ENCODE measurements at regions not wholly inside any gene's neighbourhood (a gene's known extent, or its start where the extent isn't known, plus 50 kb on each side); places are given as distances from the start of the nearest gene placed in this dataset.

- TF ChIP-seq, protein P1, sequence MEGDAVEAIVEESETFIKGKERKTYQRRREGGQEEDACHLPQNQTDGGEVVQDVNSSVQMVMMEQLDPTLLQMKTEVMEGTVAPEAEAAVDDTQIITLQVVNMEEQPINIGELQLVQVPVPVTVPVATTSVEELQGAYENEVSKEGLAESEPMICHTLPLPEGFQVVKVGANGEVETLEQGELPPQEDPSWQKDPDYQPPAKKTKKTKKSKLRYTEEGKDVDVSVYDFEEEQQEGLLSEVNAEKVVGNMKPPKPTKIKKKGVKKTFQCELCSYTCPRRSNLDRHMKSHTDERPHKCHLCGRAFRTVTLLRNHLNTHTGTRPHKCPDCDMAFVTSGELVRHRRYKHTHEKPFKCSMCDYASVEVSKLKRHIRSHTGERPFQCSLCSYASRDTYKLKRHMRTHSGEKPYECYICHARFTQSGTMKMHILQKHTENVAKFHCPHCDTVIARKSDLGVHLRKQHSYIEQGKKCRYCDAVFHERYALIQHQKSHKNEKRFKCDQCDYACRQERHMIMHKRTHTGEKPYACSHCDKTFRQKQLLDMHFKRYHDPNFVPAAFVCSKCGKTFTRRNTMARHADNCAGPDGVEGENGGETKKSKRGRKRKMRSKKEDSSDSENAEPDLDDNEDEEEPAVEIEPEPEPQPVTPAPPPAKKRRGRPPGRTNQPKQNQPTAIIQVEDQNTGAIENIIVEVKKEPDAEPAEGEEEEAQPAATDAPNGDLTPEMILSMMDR (IDR thresholded peaks at IDR 0.05; ENCODE audit: extremely low read depth, missing control alignments), result no peak
- no peak for DNase-seq (ENCODE audit: low spot score)
Measured at GRCh38 chr20:18999086-18999485, 185.5 kb downstream of the SCP2D1 start.

GRCh38 chr20:19000078-19000477, 186.5 kb downstream of the SCP2D1 start:
- TF ChIP-seq, protein P1 (IDR thresholded peaks at IDR 0.05; ENCODE audit: extremely low read depth, missing control alignments), result no peak
- no peak for DNase-seq (ENCODE audit: low spot score)

GRCh38 chr20:19001177-19001576, 187.6 kb downstream of the SCP2D1 start:
- DNase-seq (ENCODE audit: low spot score), result no peak
- TF ChIP-seq, protein P1 (IDR thresholded peaks at IDR 0.05; ENCODE audit: extremely low read depth, missing control alignments), result no peak

GRCh38 chr20:19003366-19004336, 190.1 kb downstream of the SCP2D1 start:
- no peak for DNase-seq (ENCODE audit: low spot score)
- TF ChIP-seq, protein P1 (IDR thresholded peaks at IDR 0.05; ENCODE audit: extremely low read depth, missing control alignments), result no peak

DNA sequence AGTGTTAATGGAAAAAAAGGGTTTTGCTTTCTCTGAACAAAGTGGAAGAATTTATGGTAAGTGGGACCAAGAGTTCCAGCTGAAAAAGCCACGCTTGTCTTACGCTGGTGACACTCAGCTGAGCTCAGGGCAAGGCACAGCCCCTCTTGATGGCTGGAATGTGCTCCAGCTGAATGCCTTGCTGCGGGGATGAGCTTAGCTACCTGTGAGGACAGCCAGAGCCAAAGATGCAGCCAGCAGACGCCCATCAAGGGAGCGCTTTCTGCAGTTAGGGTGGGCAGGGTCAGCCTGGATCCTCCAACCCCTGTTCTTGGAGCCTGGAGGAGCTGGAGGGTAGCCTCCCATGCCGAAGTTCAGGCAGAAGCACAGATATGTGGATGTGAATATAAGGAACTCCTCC, 191.4 kb downstream of the SCP2D1 start:
- no peak for DNase-seq (ENCODE audit: low spot score)
- TF ChIP-seq, protein P1 (IDR thresholded peaks at IDR 0.05; ENCODE audit: extremely low read depth, missing control alignments), result no peak

DNA sequence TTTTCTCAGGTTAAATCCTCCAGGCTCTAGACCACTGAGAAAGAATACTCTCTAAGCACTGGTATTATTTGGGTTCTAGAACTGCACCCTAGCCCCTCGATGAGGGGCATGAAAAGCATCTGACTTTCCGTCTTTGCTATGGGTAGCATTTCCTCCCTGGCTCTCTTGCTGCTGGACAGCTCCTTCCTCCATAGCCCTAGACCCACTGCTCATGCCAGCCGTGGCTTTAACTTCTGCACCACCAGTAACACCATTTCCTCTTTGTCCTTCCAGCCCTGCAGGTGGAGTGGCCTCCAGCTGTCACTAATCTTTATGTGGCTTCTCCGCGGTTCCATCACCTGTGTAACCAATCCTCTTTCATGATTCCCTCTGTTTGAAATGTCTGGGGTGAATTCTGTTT, 194.9 kb downstream of the SCP2D1 start:
- DNase-seq (ENCODE audit: low spot score), result no peak
- TF ChIP-seq, protein P1 (IDR thresholded peaks at IDR 0.05; ENCODE audit: extremely low read depth, missing control alignments), result no peak

- TF ChIP-seq, protein P1 (IDR thresholded peaks at IDR 0.05; ENCODE audit: extremely low read depth, missing control alignments), result no peak
- DNase-seq (ENCODE audit: low spot score), result no peak
Measured at GRCh38 chr20:19009081-19009688, 195.6 kb downstream of the SCP2D1 start.

Data from GM20000 (cell line).